ENCODE measurements at regions not wholly inside any gene's neighbourhood (a gene's known extent, or its start where the extent isn't known, plus 50 kb on each side); places are given as distances from the start of the nearest gene placed in this dataset.
"Not testable (repeated sequence)": the region's sequence is repeated elsewhere in the genome, so short reads cannot be mapped to it uniquely, and the experiment has no call there.

DNA sequence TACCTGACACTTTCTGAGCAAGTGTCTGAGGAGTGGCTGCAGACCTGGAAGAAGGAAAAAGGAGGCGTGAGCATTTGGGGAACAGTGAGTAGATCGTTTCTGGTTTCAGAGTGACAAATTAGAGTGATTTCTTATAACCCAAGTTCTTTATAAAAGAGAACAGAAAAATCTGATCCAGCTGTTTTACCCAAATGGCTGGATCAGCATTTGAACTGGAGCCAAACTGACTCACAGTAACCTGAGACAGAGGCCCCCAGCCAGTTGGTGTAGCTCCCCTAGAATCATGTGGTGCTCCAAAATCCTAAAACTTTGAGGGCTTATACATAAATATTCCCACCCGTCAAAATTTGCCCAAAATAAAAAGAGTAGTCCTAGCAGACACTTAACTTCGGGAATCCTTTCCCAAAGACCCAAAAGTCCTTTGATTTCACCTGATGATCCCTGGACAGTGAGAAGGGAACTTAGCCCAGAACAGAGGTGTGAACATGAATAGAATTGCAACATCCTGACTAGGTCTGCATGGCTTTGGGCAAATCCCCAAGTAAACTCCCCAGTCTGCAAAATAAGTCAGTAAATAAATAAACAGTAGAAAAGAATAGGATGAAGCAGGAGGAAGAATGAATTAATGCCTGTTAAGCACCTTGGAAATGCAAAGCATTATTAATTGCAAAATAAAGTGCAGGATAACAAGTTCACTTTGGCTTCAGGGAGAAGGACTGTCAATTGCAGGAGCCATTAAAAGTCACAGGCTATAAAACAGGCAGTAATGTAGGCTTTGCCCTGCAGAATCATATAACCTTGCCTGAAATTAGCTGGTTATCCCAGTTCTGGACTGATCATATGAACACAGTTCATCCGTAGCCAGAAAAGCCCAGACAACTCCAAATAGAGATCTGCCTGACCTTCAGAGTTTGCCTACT, 262.0 kb upstream of the JARID2 start:
- no peak for DNase-seq

GRCh38 chr6:14984519-14984853, 261.4 kb upstream of the JARID2 start:
- DNase-seq = no peak

GRCh38 chr6:14985366-14985765, 260.5 kb upstream of the JARID2 start:
- DNase-seq = no peak

DNA sequence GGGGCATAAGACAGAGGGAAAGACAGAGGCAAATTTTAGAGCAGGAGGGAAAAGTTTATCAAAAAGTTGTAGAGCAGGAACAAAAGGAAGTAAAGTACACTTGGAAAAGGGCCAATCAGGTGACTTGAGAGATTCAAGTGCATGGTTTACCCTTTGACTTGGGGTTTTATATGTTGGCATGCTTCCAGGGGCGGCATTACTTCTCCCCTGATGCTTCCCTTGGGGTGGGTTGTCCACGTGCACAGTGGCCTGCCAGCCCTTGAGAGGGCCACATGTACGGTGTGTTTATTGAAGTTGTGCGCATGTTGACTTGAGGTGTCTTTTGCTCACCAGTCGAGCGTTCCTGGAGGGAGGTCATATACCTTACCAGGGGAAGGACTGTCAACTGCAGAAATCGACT, 259.5 kb upstream of the JARID2 start:
- no peak for DNase-seq

DNA sequence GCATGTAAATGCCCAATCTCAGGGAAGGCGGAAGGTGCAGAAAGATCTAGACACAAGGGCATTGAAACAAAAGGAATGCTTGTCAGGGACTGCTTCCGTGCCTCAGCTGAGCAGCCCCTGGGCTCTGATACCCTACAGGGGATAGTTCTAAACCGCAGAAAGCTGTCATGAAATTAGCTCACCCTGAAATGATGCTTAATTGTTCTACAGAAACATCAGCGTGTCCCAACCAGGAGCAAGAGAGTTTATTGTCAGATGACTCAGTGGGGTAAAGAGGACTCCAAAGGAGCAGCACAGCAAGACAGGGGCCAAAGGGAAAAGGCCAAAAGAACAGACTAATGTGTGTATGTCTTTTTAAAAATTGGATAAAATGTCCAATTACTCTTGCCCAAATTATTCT, 258.4 kb upstream of the JARID2 start:
- no peak for DNase-seq

- DNase-seq = no peak
These were observed 253.5 kb upstream of the JARID2 start for GRCh38 chr6:14992382-14992781.

DNA sequence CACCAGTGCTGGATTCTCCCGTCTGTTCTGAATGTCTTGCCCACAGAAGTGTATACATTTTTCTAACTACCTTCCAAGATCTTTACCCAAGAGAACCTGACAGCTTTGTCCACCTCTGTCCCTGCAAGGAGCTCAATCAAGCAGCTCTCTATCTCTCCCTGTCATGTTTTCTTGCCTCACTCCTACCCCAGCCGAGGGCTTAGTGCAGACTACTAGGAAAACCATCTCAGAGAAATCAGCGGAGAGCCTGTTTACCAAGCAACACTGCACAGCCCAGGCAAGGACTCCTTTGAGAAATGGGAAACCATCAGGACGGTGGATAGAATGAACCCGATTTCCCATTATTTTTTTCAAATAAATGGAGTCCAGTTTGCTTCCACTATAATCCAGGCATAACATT, 250.7 kb upstream of the JARID2 start:
- no peak for DNase-seq

GRCh38 chr6:14995966-14996602, 249.8 kb upstream of the JARID2 start:
- DNase-seq = no peak

DNA sequence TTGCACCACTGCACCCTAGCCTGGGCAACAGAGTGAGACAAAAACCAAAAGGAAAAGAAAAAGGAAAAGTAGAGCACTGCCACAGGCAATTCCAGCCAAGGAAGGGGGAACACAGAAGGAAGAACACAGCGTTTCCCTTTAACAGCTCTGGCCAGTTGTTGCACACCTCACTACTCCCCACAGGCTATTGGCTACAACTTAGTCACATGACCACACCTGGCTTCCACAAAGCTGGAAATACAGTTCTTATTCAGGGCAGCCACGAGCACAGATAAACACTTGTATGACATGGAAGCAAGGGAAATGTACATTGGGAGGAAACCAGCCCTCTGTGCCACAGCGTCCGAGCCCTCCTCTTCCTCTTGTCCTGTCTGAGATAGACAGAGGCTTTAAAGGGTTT, 249.0 kb upstream of the JARID2 start:
- no peak for DNase-seq

DNA sequence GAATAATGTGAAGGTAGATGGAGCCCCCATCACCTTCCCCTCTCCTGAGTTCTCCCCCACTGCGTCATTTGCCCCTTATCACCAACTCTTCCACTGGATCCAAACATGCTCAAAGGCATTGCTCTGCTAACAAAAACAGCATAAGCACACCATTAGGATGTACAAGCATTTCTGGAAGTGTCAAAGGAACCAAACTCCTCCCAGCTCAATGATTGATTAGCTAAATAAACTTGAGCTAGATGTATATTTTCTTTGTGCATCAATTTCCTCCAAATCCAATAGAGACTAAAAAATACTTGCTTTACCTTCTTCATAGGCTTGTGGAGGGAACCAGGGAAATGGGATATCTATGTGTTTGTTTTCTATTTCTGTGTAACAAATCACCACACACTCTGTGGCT, 248.4 kb upstream of the JARID2 start:
- no peak for DNase-seq

DNA sequence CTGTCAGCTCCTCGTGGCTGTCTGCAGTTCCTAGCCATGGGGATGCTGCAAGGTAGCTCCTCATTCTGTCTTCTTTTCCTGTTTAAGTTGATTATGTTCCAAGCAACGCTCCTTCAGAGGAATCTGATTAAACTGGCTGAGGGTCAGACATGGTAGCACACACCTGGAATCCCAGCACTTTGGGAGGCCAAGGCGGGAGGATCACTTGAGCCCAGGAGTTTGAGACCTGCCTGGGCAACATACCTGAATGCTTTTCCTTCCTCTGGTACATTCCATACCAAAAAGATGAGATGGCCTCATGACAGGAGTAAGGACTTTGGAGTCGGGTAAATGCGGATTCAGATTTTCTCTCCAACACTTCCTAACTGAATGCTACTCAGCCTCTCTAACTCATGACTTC, 246.8 kb upstream of the JARID2 start:
- no peak for DNase-seq

DNA sequence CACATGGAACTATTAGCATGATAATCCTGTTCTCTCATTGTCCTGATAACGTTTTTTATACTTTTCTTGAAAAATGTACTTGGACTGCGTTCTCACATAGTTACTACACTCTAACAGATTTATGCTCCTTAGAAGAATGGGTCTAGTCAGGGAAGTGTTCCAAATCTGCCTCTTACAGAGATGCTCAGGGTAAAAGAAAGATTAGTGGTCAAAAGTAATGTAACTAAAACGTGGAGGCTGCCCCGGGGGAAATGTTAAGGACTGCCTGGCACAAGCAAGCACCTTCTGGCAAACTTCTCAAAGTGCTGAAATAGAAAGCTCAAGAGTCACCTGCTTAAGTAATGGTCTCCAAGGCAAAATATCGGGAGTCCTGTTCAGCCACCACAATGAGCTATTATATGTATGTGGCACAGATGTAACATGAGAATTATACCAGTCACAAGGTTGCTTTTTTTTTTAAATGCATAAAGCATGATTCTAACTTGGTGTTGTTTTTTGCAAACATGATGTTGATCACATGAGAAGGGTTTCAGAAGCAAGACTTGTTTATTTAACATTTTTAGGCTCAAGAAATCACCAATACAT, 244.5 kb upstream of the JARID2 start:
- no peak for DNase-seq

GRCh38 chr6:15008269-15008668, 237.6 kb upstream of the JARID2 start:
- DNase-seq = no peak

- no peak for DNase-seq
These were observed 230.9 kb upstream of the JARID2 start for GRCh38 chr6:15014958-15015357.

DNA sequence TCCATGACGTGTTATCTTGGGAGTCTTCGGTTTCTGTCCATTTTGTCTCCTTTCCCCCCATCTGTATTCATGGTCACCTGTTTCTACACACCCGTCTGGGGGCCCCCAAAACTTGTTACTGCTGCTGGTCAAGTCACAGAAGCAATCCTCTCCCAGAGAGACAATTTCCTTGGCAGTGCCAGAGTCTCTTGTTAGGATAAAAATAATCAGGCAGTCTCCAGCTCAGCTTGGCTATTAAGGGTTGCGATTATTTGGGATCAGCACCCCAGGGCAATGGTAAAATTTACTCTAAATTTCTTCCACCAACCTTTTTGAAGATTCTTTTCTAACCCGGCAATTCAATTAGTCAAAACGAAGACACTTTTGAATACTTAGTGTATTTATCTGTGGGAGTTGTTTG, 229.1 kb upstream of the JARID2 start:
- no peak for DNase-seq

DNA sequence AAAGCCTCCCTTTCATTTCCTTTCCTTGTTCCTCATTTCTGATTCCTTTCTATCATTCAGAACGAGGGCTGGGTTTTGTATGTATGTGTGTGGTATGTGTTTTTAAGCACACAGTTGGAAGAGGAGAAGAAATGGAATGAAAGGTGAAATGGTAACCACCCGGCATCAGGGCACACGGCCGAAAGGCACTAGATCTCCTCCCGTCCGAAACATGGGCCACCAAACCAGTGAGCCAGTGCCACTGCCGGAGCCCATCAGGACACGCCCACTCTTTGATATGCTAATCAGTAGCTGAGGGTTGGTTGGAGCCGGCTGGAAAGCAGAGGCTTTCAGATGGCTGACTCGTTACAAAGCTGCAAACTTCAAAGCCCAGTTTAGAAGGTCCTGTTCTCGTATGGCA, 228.6 kb upstream of the JARID2 start:
- peak in 1 of 5 donors; percentile 12 for DNase-seq

DNA sequence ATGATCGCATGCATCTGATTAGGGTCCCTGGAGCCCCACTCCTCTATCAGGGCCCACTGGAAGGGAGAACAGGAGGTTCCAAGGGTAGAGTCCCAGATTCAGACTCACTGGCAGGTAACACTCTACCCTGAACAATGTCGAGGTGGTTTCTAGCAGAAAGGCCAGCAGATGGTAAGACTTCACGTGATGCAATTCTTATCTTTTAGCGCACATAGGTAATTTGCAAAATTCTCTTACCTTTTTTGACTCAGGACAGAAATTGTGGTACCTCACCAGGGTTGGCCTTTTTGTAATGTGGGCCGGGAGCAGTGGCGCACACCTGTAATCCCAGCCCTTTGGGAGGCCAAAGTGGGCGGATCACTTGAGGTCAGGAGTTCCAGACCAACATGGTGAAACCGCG, 228.1 kb upstream of the JARID2 start:
- no peak for DNase-seq

- no peak for DNase-seq
These were observed 225.6 kb upstream of the JARID2 start for GRCh38 chr6:15020119-15020770.

GRCh38 chr6:15021074-15021473, 224.8 kb upstream of the JARID2 start:
- no peak for DNase-seq

DNA sequence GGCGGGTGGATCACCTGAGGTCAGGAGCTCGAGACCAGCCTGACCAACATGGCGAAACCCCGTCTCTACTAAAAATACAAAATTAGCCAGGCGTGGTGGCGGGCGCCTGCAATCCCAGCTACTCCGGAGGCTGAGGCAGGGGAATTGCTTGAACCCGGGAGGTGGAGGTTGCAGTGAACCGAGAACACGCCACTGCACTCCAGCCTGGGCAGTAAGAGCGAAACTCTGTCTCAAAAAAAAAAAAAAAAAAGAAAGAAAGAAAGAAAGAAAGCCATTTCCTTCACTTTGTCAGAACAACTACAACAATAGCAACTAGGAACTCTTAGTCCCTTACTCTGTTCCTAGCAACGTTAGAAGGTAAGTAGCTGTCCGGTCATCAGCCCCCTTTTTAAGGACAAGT, 222.9 kb upstream of the JARID2 start:
- not testable (repeated sequence) for DNase-seq

DNA sequence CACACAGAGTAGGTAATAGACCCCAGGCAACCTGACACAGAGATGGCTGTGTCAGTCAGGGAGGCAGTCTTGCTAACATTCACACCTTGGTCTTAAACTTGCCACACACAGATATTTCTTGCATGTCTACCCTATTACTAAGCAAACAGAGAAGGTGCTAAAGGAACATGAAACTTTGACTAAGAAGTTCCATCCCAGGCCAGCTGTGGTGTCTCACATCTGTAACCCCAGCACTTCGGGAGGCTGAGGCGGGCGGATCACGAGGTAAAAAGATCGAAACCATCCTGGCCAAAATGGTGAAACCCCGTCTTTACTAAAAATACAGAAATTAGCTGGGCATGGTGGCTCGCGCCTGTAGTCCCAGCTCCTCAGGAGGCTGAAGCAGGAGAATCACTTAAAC, 222.4 kb upstream of the JARID2 start:
- peak in 1 of 5 donors; percentile 87 for DNase-seq

- no peak for DNase-seq
These were observed 220.4 kb upstream of the JARID2 start for GRCh38 chr6:15025446-15025845.

DNA sequence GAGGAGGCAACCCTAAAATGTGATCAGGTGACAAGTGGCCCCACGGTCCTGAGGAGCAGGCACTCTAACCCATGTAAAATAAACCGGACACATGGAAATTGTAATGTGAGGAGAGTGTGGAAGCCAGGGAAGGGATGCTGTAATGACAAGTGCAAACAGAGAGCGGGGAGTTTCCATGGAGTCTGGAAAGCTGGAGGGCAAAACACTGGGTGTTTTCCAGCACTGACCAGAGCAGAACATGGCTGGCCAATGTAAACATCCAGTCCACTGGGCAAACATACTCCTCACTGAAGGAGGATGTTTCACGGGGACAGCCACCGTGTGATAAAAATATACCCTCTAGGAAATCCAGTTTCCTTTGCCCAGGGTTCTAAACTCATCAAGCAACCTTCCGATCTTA, 219.0 kb upstream of the JARID2 start:
- DNase-seq = no peak

DNA sequence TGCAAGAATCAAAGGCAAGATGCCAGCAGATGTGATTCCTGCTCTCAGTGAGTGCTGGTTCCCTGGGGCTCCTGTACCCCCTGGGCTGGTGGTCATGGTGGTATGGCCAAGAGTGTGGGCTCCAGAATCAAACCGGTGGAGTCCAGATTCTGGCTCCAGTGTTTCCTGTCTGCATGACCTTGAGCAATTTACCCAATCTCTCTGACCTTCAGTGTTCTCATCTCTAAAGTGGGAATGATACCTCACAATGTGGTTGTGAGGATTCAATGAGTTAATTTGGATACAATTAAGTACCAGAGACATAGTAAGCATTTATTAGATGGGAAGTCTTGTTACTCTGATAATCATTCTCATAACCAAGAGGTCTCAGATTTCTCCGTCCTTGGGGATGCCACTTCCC, 218.4 kb upstream of the JARID2 start:
- DNase-seq = no peak
